Glomerular endothelial cell (primary cell): ENCODE measurements at regions not wholly inside any gene's neighbourhood (a gene's known extent, or its start where the extent isn't known, plus 50 kb on each side); places are given as distances from the start of the nearest gene placed in this dataset.

ENCODE experiments used
- DNase-seq: peaks from one replicate; pipeline ENCODE4 v3.0.0-alpha.2; 2011; ENCODE audit warnings: low read depth, low spot score; ENCODE audit errors: extremely low read depth

GRCh38 chr1:36584874-36585453, 102.3 kb upstream of the CSF3R start:
- no peak for DNase-seq

DNA sequence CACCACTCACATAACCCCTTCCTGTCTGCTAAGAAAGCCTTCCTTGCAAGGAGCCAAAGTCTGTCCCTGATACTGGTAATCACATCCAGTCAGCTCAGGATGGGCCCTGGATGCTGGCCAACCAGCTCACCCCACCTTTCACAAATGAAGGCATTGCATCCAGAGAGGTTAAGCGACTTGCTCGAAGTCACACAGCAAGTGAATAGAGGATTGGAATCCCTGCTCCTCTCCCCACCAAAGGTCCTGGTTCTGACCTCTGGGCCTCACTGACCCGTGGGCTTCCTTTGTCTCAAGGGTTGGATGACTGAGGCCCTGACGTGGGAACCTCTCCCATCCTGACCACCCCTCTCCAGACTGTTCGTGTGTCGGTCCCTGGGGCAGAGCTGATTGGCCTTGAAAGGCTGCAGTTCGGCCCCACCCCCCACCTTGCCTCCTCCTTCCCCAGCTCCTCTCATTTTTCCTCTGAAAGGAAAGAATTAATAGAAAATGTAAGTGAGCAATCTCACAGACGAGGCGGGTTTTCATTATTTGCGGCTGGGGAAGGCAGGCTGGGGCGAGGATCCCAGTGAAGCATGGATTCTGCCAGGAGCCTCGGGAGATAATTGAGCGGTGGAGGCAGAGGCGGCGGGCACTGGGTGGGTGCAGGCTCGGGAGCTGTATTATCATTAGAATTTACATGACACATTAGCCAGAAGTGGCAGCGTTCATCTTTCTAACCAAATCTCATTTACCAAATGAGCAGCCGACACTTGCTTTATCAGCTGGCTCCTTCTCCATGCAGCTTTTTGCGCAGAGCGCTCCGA, 101.5 kb upstream of the CSF3R start:
- no peak for DNase-seq

DNA sequence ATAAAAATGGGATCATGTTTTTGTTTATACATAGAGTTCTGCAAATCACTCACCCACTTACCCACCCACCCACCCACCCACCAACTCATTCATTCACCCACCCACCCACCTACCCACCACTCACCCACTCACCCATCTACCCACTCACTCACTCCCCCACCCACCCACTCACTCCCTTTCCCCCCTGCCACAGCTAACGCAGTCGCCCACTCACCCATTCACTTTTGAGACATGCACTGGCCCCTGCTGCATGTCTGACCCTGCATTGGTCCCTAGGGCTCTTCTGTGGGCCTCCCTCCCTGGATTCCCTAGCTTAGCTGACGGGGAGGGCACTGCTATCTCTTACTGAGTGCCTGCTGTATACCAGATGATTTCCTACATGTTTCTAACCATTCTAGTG, 100.4 kb upstream of the CSF3R start:
- no peak for DNase-seq

- no peak for DNase-seq
Observed at GRCh38 chr1:36582066-36582755, 99.5 kb upstream of the CSF3R start.

- no peak for DNase-seq
Observed at GRCh38 chr1:36580524-36580923, 97.8 kb upstream of the CSF3R start.

DNA sequence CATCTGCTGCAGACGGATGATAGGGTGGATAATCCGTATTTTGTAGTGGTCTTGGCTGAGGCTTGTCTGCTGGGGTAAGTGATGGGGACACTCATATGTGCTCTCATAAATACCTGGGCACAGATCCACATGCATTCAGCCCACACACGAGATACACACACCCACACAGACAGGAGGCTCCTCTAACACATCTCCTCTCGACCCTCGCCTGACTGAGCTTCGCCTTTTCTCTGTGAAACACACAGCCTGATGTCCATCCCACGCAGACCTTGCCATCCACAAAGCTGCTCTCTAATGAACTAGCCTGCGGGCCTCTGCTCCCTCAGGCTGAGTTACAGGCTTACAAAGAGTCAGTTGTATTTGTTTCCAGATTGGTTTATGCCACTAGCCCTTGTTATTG, 96.3 kb upstream of the CSF3R start:
- no peak for DNase-seq

GRCh38 chr1:36576551-36577110, 93.9 kb upstream of the CSF3R start:
- DNase-seq = no peak

- no peak for DNase-seq
Observed at GRCh38 chr1:36576118-36576517, 93.4 kb upstream of the CSF3R start.

GRCh38 chr1:36573445-36573844, 90.7 kb upstream of the CSF3R start:
- DNase-seq = no peak

- DNase-seq = no peak
Observed at GRCh38 chr1:36572906-36573305, 90.2 kb upstream of the CSF3R start.

GRCh38 chr1:36572142-36572715, 89.5 kb upstream of the CSF3R start:
- no peak for DNase-seq

DNA sequence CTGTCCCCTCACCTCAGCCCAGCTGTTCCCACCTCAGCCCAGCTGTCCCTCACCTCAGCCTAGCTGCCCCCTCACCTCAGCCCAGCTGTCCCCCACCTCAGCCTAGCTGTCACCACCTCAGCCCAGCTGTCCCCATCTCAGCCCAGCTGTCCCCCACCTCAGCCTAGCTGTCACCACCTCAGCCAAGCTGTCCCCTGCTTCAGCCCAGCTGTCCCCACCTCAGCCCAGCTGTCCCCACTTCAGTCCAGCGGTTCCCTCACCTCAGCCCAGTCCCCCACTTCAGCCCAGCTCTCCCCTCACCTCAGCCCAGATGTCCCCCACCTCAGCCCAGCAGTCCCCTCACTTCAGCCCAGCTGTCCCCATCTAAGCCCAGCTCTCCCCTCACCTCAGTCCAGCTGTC, 88.4 kb upstream of the CSF3R start:
- no peak for DNase-seq

DNA sequence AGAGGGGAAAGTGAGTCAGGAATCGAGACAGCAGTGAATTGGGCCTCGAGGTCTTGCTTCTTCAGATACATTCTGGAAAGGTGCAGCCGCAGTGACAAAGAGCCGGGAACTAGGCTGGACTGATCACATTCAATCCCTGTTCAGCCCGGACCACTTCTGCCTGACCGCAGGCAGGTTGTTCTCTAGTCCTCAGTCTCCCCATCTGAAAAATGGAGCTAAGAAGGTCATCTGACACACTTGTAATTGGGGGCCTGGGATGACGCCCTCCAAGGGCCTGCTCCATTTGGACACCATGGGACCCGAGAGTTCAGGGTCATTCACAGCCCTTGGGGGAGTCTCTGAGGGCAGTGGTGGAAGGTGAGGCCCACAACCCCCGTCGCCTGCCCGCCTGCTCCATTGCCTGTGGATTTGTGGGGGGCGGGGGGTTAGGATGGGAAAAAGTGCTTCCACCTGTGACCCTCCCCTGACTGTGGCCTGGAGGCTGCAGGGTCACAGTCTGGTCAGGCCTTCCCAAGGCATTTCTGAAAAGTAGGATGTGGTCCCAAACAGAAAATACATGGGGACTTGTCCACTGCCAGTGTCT, 87.9 kb upstream of the CSF3R start:
- no peak for DNase-seq

DNA sequence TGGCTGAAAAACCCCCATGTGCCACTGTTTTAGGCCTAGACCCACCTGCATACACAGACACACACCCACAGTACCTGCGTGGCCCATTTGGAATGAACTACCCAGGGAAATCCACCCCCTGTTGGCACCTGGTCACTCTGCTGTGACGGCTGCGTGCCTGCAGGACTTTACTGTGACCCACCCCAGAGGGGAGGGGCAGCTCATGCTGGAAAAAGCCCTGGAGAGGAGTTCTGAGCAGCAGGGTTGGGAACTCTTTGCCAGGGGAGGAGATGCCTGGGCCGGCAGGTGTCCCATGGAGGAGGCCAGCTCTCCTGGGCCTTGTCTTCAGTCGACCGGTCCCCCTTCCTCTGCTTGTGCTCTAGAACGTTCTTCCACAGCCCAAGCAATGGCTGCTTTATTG, 87.3 kb upstream of the CSF3R start:
- DNase-seq = no peak

DNA sequence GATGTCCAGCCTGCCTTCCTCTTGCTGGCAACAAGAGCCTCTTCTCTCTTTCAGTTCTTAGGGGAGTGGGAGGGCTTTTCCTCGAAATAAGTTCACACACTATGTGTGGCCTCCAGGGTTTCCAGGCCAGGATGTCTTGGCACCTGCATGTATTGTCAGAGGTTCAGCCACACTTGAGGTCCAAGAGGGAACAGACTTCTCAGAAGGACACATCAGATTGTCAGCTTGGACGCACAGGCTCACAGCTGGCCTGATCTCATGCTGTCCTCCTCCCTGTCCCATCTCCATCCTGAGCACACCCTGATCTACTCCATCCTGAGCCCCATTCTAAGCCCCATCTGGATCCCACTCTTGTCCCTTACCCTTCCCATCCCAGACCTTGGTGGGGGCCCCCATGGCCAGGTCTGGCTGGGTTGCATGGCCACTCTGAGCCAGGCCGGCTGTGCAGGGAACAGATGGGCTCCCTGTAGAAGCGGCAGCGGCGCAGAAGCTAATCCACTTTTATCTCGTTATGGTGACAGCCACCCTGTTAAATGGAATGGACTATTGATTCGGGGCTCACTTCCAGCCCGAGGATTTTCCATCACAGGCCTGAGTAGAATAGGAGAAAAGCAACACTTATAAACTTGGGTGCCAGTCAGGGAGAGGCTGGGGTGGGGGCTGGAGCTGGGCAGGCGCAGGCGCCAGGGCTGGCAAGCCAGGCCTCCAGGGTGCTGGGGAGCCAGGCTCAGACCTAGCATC, 85.1 kb upstream of the CSF3R start:
- DNase-seq = no peak

DNA sequence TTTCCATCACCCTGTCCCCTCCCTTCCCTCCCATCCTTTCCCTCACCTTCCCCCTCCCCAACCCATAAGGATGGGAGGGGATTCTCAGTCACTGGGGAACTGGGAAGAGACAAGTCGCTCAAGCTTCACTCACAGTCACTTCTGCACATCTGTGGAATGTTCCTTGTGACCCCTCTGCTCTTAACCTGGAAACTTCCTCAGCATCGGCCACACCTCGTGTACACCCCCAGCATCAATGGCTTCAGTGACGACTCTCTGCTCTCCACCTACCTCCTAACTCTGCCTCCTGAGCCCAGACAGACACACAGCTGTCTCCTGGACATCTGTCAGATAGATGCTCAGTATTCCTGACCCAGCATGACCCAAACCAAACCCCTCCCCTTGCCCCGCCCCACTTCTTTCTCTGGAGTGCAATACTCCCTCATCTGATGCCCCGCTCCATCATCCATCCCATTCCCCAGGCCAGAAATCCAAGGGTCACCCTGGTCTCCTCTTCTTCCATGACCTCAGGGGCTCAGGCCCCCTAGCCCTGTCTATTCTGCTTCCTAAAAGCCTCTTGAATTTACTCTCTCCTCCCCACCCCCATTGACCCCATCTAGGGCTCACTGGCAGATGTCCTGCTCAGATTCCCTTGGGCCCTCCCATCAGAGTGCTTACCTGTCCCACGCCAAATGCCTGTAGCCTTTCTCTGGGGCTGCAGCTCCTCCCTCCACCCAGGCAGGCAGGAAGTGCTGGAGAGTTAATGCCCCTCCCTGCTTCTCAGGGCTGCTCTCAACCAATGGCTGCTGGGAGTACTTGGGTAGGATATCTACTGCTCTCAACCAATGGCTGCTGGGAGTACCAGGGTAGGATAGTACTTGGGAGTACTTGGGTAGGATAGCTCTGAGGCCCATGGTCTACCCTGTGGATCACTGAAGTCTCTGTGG, 83.1 kb upstream of the CSF3R start:
- DNase-seq = no peak

- DNase-seq = no peak
Observed at GRCh38 chr1:36562181-36562685, 79.5 kb upstream of the CSF3R start.

DNA sequence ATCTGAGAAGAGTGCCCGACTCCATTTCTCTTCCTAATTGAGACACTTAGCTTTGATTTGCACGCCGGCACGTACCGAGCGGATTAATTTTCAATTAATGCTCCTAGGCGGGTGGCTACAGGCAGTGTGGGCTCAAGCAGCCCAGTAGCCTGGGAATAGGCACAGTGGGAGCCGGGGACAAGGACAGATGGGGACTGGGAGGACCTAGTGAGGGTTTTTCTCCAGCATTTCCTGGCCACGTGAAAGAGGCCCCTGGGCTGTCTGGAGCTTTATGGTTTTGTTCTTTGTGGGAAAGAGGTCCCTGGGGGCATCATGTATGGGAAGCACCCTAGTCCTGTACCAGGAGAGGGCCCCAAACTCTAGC, 78.6 kb upstream of the CSF3R start:
- DNase-seq = no peak
